HG03280 (cell line): ENCODE measurements at regions not wholly inside any gene's neighbourhood (a gene's known extent, or its start where the extent isn't known, plus 50 kb on each side); places are given as distances from the start of the nearest gene placed in this dataset.

ENCODE experiments used
- ATAC-seq: cut with Tn5 transposase; IDR thresholded peaks from one replicate; pipeline ENCODE4 v1.9.1; 2021; ENCODE audit warnings: mild to moderate bottlenecking, moderate library complexity; ENCODE audit not compliant: unreplicated experiment

DNA sequence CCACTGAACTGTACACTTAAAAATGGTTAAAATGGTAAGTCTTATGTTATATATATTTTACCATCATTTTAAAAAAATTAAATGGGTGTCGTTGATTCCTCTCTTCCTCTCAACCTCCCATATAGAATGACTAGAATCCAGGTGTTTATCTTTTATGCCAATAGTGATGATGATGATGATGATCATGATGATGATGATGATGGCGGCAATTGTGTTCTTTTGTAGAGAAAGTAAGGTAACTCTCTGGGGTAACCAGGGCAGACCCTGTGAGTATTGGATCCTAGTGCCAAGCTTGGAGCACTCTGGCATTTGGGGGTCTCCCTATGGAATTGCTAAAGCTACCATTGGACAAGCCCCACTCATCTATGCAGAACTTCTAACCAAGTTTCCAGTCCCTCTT, 113.6 kb downstream of the GLI2 start:
- ATAC-seq = no peak

- ATAC-seq = no peak
Observed at GRCh38 chr2:120850551-120850950, 114.9 kb downstream of the GLI2 start.

DNA sequence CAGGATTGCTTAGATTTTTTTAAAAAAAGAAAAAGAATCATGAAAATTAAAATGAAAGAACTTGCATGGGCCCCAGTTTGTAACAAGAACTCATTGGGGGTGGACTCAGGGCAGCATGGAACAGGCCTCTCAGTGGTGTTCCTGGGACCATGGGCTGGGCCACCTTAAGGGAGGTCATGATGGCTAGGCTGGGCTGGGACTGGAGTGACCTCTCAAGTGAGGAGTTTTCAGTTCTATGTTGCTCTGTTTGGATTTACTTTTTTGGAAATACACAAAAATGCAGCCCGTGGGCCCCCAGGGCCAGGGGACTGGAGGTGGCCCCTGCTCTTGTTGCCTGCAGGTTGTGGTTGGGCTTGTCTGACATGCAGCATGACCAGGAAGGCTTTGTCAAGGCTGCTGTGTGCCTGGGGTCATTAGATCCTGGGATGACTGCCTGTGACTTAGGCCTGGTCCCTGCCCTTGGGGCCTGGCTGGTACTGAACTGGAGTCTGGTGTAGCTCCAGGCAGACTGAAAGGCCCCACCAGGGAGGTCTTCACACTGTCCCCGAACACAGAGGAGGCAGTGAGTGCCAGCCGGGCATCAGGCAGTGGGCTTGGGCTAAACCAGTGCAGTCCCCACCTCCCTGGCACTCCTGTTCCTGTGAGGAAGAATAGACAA, 115.6 kb downstream of the GLI2 start:
- ATAC-seq = no peak

DNA sequence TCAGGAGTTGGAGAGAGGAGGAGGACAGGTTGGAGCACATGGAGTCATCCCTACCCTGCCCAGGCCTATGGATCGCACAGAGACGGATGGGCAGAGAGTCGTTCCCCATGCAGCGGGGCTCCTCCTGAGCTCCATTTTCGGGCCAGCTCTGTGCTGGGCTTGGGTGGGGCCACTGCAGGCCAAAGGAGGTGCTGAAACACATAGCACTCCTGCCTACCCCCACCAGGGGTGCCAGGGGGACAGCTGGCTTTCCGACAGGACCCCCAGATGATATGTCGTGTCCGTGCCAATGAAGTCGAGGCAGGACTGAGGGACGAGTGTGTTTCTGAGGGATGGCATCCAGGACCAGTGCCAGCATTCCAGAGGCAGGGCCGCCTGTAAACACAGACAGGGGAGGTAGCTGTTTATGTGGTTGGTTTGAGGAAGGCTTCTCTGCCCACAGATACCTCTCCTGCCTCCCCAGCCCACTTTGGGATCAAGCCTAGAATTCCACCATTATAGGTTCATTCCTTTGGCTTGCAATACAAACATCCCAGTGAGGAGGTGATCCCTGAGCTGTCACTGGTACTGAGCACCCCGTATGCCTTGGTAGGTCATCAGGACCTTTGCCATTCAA, 116.6 kb downstream of the GLI2 start:
- ATAC-seq = no peak

- ATAC-seq = no peak
Observed at GRCh38 chr2:120853306-120854013, 117.8 kb downstream of the GLI2 start.

DNA sequence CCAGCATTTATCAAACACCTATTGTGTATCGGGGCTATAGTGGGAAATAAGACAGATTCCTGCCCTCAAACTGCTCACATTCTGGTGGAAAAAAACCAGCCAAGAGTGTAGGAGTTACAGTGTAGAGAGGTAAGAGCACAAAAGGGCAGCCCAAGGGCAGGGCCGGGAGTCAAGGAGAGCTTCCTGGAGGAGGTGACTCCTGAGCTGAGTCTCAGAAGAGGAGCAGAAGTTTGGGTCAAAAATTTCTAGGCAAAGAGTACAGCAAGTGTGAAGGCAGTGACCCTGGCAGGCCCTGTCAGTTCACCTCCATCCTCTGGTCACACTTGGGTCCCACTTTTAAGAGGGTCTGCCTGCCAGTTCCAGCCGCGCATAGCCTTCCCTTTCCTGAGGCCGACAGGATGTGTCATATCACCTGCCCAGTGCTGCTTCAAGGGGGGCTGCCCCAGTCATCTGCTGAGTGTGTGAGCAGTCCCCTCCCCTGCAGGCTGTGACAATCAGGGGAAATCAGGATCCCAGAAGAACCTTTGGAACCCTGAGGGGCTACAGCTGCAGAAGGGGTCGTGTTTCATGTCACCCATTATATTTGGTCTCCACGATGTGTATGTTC, 118.4 kb downstream of the GLI2 start:
- no peak for ATAC-seq

- no peak for ATAC-seq
Observed at GRCh38 chr2:120854766-120855530, 119.3 kb downstream of the GLI2 start.

- no peak for ATAC-seq
Observed at GRCh38 chr2:120855855-120856405, 120.3 kb downstream of the GLI2 start.

GRCh38 chr2:120856421-120856862, 120.8 kb downstream of the GLI2 start:
- ATAC-seq = no peak

DNA sequence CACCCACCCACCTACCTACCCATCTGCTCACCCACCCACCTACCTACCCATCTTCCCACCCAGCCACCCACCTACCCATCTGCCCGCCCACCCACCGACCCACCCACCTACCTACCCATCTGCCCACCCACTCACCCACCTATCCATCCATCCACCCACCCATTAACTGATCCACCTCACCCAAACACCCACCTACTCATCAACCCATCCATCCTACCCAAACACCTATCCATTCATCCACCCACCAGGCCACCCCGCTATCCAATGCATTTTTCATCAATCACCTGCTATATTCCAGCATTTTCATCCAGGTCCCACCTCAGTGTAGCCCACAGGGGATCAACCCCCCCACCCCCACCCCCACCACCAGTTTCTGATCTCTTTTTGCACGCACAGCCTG, 121.8 kb downstream of the GLI2 start:
- no peak for ATAC-seq

GRCh38 chr2:120857931-120858330, 122.3 kb downstream of the GLI2 start:
- no peak for ATAC-seq

DNA sequence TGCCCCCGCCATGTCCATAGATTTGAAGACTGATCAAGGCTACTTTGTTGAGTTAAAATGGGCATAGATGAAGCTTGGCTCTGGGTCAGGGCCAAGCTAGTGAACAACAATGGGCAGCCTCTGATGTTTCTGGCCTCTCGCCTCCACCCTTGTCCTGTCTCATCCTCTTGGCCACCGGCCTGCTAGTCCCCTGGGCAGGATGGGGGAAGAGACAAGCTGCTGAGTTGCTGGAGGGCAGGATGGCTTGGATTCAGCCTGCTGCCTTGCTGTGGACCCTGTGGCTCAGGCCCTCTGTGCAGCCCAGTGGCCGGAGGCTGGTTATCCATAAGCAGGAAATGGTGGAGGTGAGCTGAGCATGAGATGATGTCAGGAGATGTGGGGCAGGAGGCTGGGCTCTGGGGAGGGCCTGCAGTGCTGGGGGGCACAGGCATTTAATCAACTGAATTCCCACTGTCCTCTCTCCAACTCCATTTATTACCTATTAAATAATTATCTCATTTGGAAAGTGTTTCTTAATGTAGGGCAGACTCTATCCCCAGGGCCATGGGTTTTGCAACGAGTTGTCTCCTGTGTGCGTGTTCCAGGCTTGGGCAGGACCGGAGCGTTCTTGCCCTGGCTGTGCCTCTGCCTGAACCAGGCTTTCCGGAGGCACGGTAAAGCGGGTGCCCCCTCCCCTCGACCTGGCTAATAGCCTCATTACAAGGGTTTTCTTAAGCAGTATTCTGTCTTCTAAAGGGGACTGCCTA, 122.9 kb downstream of the GLI2 start:
- no peak for ATAC-seq

GRCh38 chr2:120859128-120859527, 123.5 kb downstream of the GLI2 start:
- no peak for ATAC-seq

DNA sequence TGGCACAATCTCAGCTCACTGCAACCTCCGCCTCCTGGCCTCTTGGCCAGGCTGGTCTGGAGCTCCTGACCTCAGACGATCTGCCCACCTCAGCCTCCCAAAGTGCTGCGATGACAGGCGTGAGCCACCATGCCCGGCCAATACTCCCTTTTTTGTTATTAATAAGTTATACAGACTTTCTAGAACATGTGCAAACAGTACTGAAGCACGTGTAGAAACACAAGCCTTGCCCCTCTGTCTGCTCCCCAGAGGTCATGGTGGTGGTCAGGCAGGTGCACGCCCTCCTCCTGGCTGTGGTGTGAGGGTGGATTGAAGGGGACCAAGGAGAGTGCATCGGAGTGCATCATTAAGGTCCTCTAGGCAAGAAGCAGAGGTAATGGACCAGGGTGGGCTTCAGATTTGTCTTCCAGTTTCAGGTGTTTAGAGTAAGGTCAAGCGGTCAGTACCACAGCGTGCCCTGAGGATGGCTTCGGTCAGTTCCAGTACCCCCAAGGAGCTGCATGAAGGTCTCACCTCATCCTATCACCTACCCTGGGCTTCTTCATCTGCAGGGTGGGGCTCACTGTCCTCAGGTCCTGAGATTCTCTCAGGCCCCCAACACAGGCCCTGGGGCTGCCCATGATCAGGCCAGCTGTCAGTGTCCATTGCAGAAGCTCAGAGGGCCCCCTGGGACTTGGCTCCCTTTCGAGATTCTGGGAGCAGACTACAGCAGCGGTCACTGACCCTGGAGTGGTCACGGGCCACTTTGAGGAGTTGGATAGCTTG, 124.3 kb downstream of the GLI2 start:
- ATAC-seq = no peak

GRCh38 chr2:120860579-120860922, 124.9 kb downstream of the GLI2 start:
- ATAC-seq = no peak

- no peak for ATAC-seq
Observed at GRCh38 chr2:120861191-120861575, 125.5 kb downstream of the GLI2 start.

DNA sequence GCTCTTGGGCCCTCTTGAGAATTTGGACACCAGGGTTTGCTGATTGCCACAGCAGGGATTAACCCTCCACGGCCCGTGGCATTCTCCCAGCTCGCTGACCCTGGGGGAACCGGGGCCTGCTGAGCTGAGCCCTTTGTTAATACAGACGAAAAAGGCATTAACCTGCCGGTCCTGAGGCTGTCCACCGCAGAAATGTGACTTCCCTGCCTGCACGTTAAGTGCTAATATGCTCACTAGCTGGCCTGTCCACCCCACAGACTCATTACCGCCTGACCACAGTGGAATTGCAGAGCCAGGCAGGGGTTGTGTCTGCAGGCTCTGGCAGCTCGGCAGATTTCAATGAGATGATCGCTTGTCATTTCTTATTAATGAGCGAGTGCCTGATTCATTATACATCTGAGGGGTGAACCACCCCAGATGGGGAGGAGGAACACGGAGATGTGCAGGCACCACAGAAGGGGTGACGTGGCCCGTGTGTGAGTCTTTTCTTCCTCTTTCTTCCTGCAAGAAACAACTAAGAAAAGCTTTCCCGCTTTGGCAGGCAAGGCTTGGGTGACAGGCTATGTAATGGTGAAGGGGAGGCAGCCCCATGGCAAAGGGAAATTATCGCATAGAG, 126.0 kb downstream of the GLI2 start:
- ATAC-seq = no peak

DNA sequence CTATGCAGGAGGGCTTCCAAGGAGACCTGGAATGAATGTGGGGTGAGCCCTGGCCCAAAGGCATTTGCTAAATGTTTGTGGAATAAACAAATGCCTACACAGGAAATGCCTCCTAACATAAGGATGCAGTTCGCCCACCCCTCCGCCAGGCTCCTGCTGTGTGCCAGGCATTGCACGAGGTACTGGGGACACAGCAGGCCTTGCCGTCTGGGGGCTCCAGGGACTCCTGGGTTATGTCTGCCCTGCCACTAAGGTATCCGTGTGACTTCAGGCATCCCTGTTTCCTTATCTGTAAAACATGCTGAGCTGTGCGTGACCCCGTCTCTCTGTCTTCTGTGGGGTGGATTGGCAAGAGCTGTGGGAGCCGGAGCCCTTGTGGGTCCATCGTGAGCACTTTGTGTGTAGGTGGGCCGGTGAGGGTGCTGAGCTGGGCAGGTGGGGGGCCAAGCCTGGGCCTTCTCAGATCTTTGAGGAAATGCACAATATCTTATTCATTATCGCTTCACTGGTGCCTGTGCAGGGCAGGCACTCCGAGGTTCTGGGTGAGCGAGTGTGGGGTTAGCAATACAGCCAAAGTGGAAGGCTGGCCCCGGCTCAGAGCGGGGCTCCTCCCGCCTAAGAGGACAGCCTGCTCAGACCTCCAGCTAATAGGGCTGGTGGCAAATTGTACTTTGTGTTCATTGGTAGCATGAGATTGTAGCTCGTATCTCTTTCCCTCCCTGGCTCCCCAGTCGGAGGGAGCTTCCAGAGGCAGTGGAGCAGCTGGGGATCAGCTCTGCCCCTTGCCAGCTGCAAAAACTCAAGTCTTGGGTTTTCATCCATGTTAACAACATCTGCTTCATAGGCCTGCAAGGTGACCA, 126.8 kb downstream of the GLI2 start:
- ATAC-seq = no peak
